Transverse colon (tissue), 3 donors: ENCODE measurements at regions not wholly inside any gene's neighbourhood (a gene's known extent, or its start where the extent isn't known, plus 50 kb on each side); places are given as distances from the start of the nearest gene placed in this dataset.

Source experiments
- CTCF ChIP-seq, 5 experiments: fragments of 200-600 bp in 3 of 5; fragments of 450-650 bp in 2 of 5; sonication (generic) in 3 of 5; IDR thresholded peaks; 1 replicate in 2 of 5; 2 replicates in 3 of 5; pipeline ENCODE4 v1.5.1; 2016 to 2017; ENCODE audit warnings: antibody characterized with exemption in 5 of 5, inconsistent platforms in 3 of 5, mild to moderate bottlenecking in 2 of 5, moderate library complexity in 1 of 5
- POLR2A ChIP-seq: fragments of 450-650 bp; IDR thresholded peaks from one replicate; pipeline ENCODE4 v1.6.1; 2016; ENCODE audit warnings: antibody characterized with exemption, mild to moderate bottlenecking, moderate library complexity

- TF ChIP-seq CTCF (IDR thresholded peaks at IDR 0.05) (no peak), POLR2A (no peak)
These were observed 518.2 kb upstream of the HTR2A start for GRCh38 chr13:47415048-47415447.
